MM.1S (cell line): ENCODE measurements at regions not wholly inside any gene's neighbourhood (a gene's known extent, or its start where the extent isn't known, plus 50 kb on each side); places are given as distances from the start of the nearest gene placed in this dataset.

Experiments used
- EZH2 ChIP-seq: fragments of 300-600 bp; sonication (generic); optimal IDR thresholded peaks from 2 replicates; pipeline ENCODE3; 2017; ENCODE audit warnings: low read depth, mild to moderate bottlenecking, antibody characterized with exemption, low read length, mixed read lengths
- EZH2phosphoT487 ChIP-seq: fragments of 300-600 bp; sonication (generic); IDR thresholded peaks from 2 replicates; pipeline ENCODE4 v1.6.1; 2018; ENCODE audit warnings: antibody characterized with exemption, low read length
- TF ChIP-seq, protein P1 (sequence below): fragments of 300-600 bp; sonication (generic); IDR thresholded peaks from 2 replicates; pipeline ENCODE4 v1.5.1; 2016; ENCODE audit warnings: antibody characterized with exemption, low read length, mixed read lengths

DNA sequence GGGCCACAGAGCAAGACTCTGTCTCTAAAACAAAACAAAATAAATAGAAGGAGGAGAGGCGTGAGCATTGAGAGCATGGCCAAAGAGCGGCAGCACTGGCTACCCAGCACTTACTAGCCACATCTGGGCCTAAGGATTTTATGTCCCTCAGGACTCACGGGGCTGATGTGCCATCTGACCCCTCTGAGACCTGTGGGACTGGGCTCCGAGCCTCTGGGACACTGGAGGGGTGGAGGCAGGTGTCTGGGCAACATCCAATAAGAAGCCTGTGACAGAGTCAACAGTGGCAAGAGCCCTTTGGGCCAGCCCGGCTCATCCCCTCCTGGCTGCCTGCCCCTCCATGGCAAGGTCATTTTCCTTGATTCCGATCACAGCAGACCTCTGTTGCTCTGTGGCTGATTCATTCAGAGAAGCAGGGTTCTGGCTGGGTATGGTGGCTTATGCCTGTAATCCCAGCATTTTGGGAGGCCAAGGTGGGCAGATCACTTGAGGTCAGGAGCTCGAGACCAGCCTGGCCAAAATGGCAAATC is 60.7 kb downstream of the RRM2 start:
- TF ChIP-seq, protein P1, sequence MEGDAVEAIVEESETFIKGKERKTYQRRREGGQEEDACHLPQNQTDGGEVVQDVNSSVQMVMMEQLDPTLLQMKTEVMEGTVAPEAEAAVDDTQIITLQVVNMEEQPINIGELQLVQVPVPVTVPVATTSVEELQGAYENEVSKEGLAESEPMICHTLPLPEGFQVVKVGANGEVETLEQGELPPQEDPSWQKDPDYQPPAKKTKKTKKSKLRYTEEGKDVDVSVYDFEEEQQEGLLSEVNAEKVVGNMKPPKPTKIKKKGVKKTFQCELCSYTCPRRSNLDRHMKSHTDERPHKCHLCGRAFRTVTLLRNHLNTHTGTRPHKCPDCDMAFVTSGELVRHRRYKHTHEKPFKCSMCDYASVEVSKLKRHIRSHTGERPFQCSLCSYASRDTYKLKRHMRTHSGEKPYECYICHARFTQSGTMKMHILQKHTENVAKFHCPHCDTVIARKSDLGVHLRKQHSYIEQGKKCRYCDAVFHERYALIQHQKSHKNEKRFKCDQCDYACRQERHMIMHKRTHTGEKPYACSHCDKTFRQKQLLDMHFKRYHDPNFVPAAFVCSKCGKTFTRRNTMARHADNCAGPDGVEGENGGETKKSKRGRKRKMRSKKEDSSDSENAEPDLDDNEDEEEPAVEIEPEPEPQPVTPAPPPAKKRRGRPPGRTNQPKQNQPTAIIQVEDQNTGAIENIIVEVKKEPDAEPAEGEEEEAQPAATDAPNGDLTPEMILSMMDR: no peak
- TF ChIP-seq EZH2 (no peak), EZH2phosphoT487 (no peak)
